K562 (cell line): ENCODE measurements at regions not wholly inside any gene's neighbourhood (a gene's known extent, or its start where the extent isn't known, plus 50 kb on each side); places are given as distances from the start of the nearest gene placed in this dataset.

Experiments
- ATAC-seq: fragments of 200-7000 bp; cut with Tn5 transposase; 3 replicates; pipeline ENCODE4 v1.9.1; 2020; ENCODE audit warnings: moderate library complexity
- BruUV-seq: library from RNA; stranded (reverse); fragments of 400-500 nt; replicated peaks from 2 replicates; lab custom pipeline; 2021; lab: Mats Ljungman, UMichigan
- CTCF ChIA-PET: fragments of 300-600 bp; formaldehyde crosslinking; extraction: SDS; loops from one replicate; lab custom pipeline; 2021; ENCODE audit warnings: low intra/inter-chr PET ratio; lab: Yijun Ruan, JAX
- POLR2A ChIA-PET: fragments of 300-600, 350-650 bp; sonication (Branson Sonifier 250); formaldehyde crosslinking; extraction: SDS; loops from one replicate; lab custom pipeline; 2021; ENCODE audit warnings: antibody characterized with exemption, inconsistent platforms; lab: Yijun Ruan, JAX
- DNase-seq, 4 experiments: peaks; one replicate each; pipeline versions ENCODE4 v3.0.0 to v3.0.0-alpha.2; 2011 to 2018; ENCODE audit warnings: low spot score in 3 of 4, mixed read lengths in 3 of 4; ENCODE audit errors: extremely low read depth in 1 of 4
- FAIRE-seq: peaks from 2 replicates; lab custom pipeline; 2011; peaks lifted over from hg19 to GRCh38; lab: Jason Lieb, UNC
- H2AFZ ChIP-seq: 2 replicates; pipeline ENCODE4 v1.6.0; 2011; ENCODE audit warnings: low read depth, low read length, control low read depth, inconsistent platforms
- H3K27ac ChIP-seq: fragments of 200-600 bp; 3 replicates; pipeline ENCODE4 v1.8.0; 2011; ENCODE audit warnings: low read depth, mild to moderate bottlenecking, control low read depth, inconsistent platforms, low read length, moderate library complexity, mixed read lengths; ENCODE audit errors: extremely low read depth
- H3K27me3 ChIP-seq, 2 experiments: fragments of 300-600 bp in 1 of 2; 2 replicates in 1 of 2; 3 replicates in 1 of 2; pipeline versions ENCODE4 v1.6.0 to v1.8.0; 2011; ENCODE audit warnings: inconsistent platforms in 2 of 2, low read length in 2 of 2, mild to moderate bottlenecking in 1 of 2, mixed read lengths in 1 of 2, moderate library complexity in 1 of 2; ENCODE audit not compliant: control insufficient read depth in 2 of 2, insufficient read depth in 2 of 2
- H3K36me3 ChIP-seq: fragments of 300-600 bp; 3 replicates; pipeline ENCODE4 v1.8.0; 2011; ENCODE audit warnings: mild to moderate bottlenecking, low read length, inconsistent platforms; ENCODE audit not compliant: control insufficient read depth, insufficient read depth
- H3K4me1 ChIP-seq, 2 experiments: fragments of 200-600 bp in 1 of 2; replicated peaks in 1 of 2; 2 replicates in 1 of 2; 3 replicates in 1 of 2; pipeline versions ENCODE4 v1.5.1 to v1.8.0; 2011; ENCODE audit warnings: inconsistent platforms in 2 of 2, low read length in 2 of 2, mild to moderate bottlenecking in 1 of 2, mixed read lengths in 1 of 2, moderate library complexity in 1 of 2; ENCODE audit not compliant: control insufficient read depth in 2 of 2, insufficient read depth in 2 of 2
- H3K4me2 ChIP-seq: 2 replicates; pipeline ENCODE4 v1.6.1; 2011; ENCODE audit warnings: low read length, control low read depth, inconsistent platforms, mixed read lengths; ENCODE audit not compliant: insufficient read depth
- H3K4me3 ChIP-seq: fragments of 200-600 bp; sonication (generic), shearing (Covaris generic); 2 replicates; pipeline ENCODE4 v1.5.1; 2016; ENCODE audit warnings: control low read depth, inconsistent platforms
- H3K79me2 ChIP-seq: fragments of 200-600 bp; 3 replicates; pipeline ENCODE4 v1.8.0; 2011; ENCODE audit warnings: low read length, inconsistent platforms; ENCODE audit not compliant: control insufficient read depth, insufficient read depth
- H3K9ac ChIP-seq, 2 experiments: 2 replicates each; pipeline versions ENCODE4 v1.6.0 to v1.6.1; 2011; ENCODE audit warnings: low read depth in 2 of 2, low read length in 2 of 2, control low read depth in 1 of 2, inconsistent platforms in 1 of 2, mild to moderate bottlenecking in 1 of 2, mixed read lengths in 1 of 2; ENCODE audit not compliant: insufficient read depth in 1 of 2
- H3K9me1 ChIP-seq: one replicate; pipeline ENCODE4 v1.6.0; 2011; ENCODE audit warnings: inconsistent platforms, mild to moderate bottlenecking, low read length, moderate library complexity; ENCODE audit not compliant: control insufficient read depth, insufficient read depth
- H3K9me3 ChIP-seq: replicated peaks from 2 replicates; pipeline ENCODE4 v1.5.1; 2011; ENCODE audit warnings: low read depth, low read length, inconsistent platforms; ENCODE audit not compliant: control insufficient read depth, insufficient read depth
- H4K20me1 ChIP-seq: replicated peaks from 2 replicates; pipeline ENCODE4 v1.6.1; 2011; ENCODE audit warnings: low read length, inconsistent platforms, mixed read lengths; ENCODE audit not compliant: control insufficient read depth, insufficient read depth
- ATF1 ChIP-seq, 2 experiments: fragments of 450-650 bp in 1 of 2; IDR thresholded peaks; 2 replicates each; pipeline ENCODE4 v1.6.1; 2016; ENCODE audit warnings: missing compliant biosample characterization in 1 of 2, missing genetic modification characterization in 1 of 2
- CBX1 ChIP-seq: sonication (generic); IDR thresholded peaks from 2 replicates; pipeline ENCODE4 v1.6.1; 2016; ENCODE audit warnings: antibody characterized with exemption, low read depth, mild to moderate bottlenecking
- HDAC1 ChIP-seq, 2 experiments: fragments of 450-650 bp; IDR thresholded peaks; 2 replicates each; pipeline ENCODE4 v1.6.1; 2016 to 2017; ENCODE audit warnings: inconsistent platforms in 1 of 2, mild to moderate bottlenecking in 1 of 2, moderate library complexity in 1 of 2
- HDAC2 ChIP-seq: fragments of 450-650 bp; IDR thresholded peaks from 2 replicates; pipeline ENCODE4 v1.6.1; 2016; ENCODE audit warnings: mild to moderate bottlenecking
- HDAC8 ChIP-seq: fragments of 450-650 bp; IDR thresholded peaks from 2 replicates; pipeline ENCODE4 v1.6.1; 2016; ENCODE audit warnings: mild to moderate bottlenecking, missing genetic modification characterization, moderate library complexity, missing compliant biosample characterization
- HSF4 ChIP-seq: fragments of 250-450 bp; sonication (Bioruptor Pico); IDR thresholded peaks from 2 replicates; pipeline ENCODE4 v2.1.2; 2022; ENCODE audit warnings: mild to moderate bottlenecking, moderate library complexity, borderline replicate concordance
- NFE2 ChIP-seq: IDR thresholded peaks from 2 replicates; pipeline ENCODE4 v1.6.1; 2014; ENCODE audit warnings: antibody characterized with exemption, low read depth
- PHB ChIP-seq: fragments of 250-450 bp; sonication (Bioruptor Pico); IDR thresholded peaks from 2 replicates; pipeline ENCODE4 v1.5.0; 2021
- POLR2H ChIP-seq: IDR thresholded peaks from 2 replicates; pipeline ENCODE4 v1.6.1; 2016; ENCODE audit warnings: missing genetic modification characterization, low read depth, mild to moderate bottlenecking, control low read depth, missing compliant biosample characterization, moderate library complexity
- SIN3B ChIP-seq: fragments of 450-650 bp; IDR thresholded peaks from 2 replicates; pipeline ENCODE4 v1.6.1; 2017; ENCODE audit warnings: low read depth, mild to moderate bottlenecking, moderate library complexity
- TFAM ChIP-seq: fragments of 250-450 bp; sonication (Bioruptor Pico); conservative IDR thresholded peaks from 2 replicates; pipeline ENCODE4 v1.5.0; 2021; ENCODE audit warnings: mild to moderate bottlenecking, moderate library complexity
- THRB ChIP-seq: fragments of 450-650 bp; formaldehyde crosslinking; conservative IDR thresholded peaks from 2 replicates; pipeline ENCODE4 v1.4.0; 2022; ENCODE audit warnings: mild to moderate bottlenecking, missing genetic modification characterization
- TSHZ1 ChIP-seq: fragments of 250-450 bp; sonication (Bioruptor Pico); IDR thresholded peaks from 2 replicates; pipeline ENCODE4 v1.4.0; 2020; ENCODE audit warnings: mild to moderate bottlenecking, moderate library complexity
- U2AF1 ChIP-seq: fragments of 200-400 bp; formaldehyde crosslinking; optimal IDR thresholded peaks from 2 replicates; pipeline ENCODE3; 2017; ENCODE audit warnings: mild to moderate bottlenecking, low read depth, low read length, moderate library complexity
- ZFX ChIP-seq: sonication (generic); formaldehyde crosslinking; IDR thresholded peaks from 2 replicates; pipeline ENCODE4 v1.8.0; 2022; ENCODE audit warnings: mild to moderate bottlenecking, missing genetic modification reagents, moderate library complexity
- ZNF395 ChIP-seq: fragments of 200-800 bp; sonication (Bioruptor generic); IDR thresholded peaks from 2 replicates; pipeline ENCODE4 v1.6.1; 2017; ENCODE audit warnings: missing genetic modification characterization, missing compliant biosample characterization
- ZNF41 ChIP-seq: fragments of 250-450 bp; sonication (Bioruptor Pico); conservative IDR thresholded peaks from 2 replicates; pipeline ENCODE4 v1.4.0; 2020; ENCODE audit warnings: mild to moderate bottlenecking
- ZNF785 ChIP-seq: fragments of 250-450 bp; sonication (Bioruptor Pico); IDR thresholded peaks from 2 replicates; pipeline ENCODE4 v1.4.0; 2020; ENCODE audit warnings: mild to moderate bottlenecking
- WGBS: fragments of 100-300 bp; shearing (Covaris generic); methylation state at CpG from one replicate; pipeline ENCODE4 v1.1.6; 2016; ENCODE audit warnings: low coverage, mixed read lengths; ENCODE audit not compliant: insufficient coverage; ENCODE audit errors: missing lambda C conversion rate; 5-methylcytosine and 5-hydroxymethylcytosine counted together
- in situ Hi-C: fragments of 300-500 bp; cut with MboI; formaldehyde crosslinking; loops from 4 replicates; pipeline ENCODE4 v1.15.0; 2018; ENCODE audit warnings: inconsistent platforms, mixed read lengths
- intact Hi-C: fragments of 100-400 bp; cut with micrococcal nuclease; formaldehyde crosslinking; loops from 2 replicates; pipeline ENCODE4 v1.14.2; 2022

GRCh38 chr5:154612666-154613065 lies 134.6 kb upstream of the HAND1 start:
- intact Hi-C loops, result no loop called here

More at GRCh38 chr5:154612666-154613065, 134.6 kb upstream of the HAND1 start:
- Histone ChIP-seq H3K27me3 (peaks cover 27 to 50% of the 10 kb centered on the region in 2 experiments), H3K9me1 (no peaks in the 10 kb centered on the region), H3K36me3 (no peaks in the 10 kb centered on the region), H4K20me1 (no peaks in the 10 kb centered on the region), H3K9ac (no peak overlapping the region), H3K4me2 (no peak overlapping the region), H3K4me1 (peaks cover 0 to 18% of the 10 kb centered on the region in 2 experiments; a peak in 2 of 5 replicates), H2AFZ (no peak overlapping the region), H3K4me3 (no peak overlapping the region), H3K79me2 (no peaks in the 10 kb centered on the region), H3K9me3 (no peaks in the 10 kb centered on the region), H3K27ac (no peak overlapping the region)
- in situ Hi-C loops, result no loop called here
- BruUV-seq, result no TSS peak
- ATAC-seq, result no peak
- no peak for FAIRE-seq
- ChIA-PET POLR2A (no interaction called here), CTCF (no interaction called here)
- no peak for DNase-seq
- WGBS, result 1% methylated on average over 5 of the region's 5 CpGs
- no peak for TF ChIP-seq ZNF395
- no peak for TF ChIP-seq THRB (CRISPR knock-in tag)
- no peak for TF ChIP-seq CBX1
- no peak for TF ChIP-seq ZNF785 (CRISPR knock-in tag)
- no peak for TF ChIP-seq TSHZ1 (CRISPR knock-in tag)
- TF ChIP-seq NFE2, result no peak
- TF ChIP-seq ATF1 (CRISPR knock-in tag; IDR thresholded peaks at IDR 0.05), result no peak
- TF ChIP-seq ATF1 (tag; IDR thresholded peaks at IDR 0.05), result no peak
- TF ChIP-seq POLR2H, result no peak
- TF ChIP-seq ZNF41, result no peak
- TF ChIP-seq TFAM (CRISPR knock-in tag), result no peak
- no peak for TF ChIP-seq PHB
- TF ChIP-seq HSF4 (CRISPR knock-in tag), result no peak
- TF ChIP-seq U2AF1, result no peak
- TF ChIP-seq SIN3B, result no peak
- no peak for TF ChIP-seq HDAC2
- no peak for TF ChIP-seq ZFX
- TF ChIP-seq HDAC1 (IDR thresholded peaks at IDR 0.05), result no peak
- no peak for TF ChIP-seq HDAC8 (tag)
